Inflammatory macrophage treated with lipopolysaccharide for 1 hour (primary cell): ENCODE measurements at regions not wholly inside any gene's neighbourhood (a gene's known extent, or its start where the extent isn't known, plus 50 kb on each side); places are given as distances from the start of the nearest gene placed in this dataset.
"Not testable (repeated sequence)": the region's sequence is repeated elsewhere in the genome, so short reads cannot be mapped to it uniquely, and the experiment has no call there.

Experiments
- DNase-seq, 2 donors: peaks; one replicate each; pipeline ENCODE4 v3.0.0-alpha.2; 2020 to 2022

DNA sequence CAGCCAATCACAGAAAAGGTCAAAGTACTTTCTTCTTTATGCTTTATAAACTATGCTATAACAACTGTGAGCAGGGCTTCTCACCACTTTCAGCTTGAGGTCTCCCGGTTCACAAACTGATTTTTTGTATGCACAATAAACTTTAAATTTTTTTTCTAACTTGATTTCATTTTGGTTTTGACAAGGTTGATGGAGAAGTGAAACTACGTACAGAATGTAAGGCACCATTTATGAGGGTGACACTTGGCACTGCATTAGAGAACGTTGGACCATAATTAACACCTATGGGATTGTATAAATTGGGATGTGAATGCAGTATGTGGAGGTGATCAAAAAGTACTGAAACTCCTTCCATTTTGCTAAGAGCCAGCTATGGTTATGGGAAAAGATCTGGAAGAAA lies 857.9 kb upstream of the HTR2C start:
- DNase-seq: no peak

DNA sequence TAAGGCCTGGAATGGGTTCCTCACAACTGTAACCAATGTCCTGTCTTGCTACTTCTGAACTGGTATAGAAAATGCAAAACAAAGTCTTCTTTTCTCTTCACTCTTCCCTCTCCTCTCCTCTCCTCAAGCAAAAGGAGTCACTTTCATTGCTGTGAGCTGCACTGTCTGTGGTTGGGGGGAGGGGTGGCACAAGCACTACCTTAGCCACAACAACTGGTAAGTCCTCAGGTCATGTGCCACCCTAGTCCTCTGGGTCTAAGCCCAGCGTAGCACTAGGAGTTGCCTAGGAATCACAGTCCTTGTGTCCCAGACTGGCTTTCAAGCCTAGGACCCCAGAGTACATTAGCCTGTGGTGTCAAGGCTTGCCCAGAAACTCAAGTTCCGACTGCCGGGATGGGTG lies 859.3 kb upstream of the AMOT start:
- no peak for DNase-seq

DNA sequence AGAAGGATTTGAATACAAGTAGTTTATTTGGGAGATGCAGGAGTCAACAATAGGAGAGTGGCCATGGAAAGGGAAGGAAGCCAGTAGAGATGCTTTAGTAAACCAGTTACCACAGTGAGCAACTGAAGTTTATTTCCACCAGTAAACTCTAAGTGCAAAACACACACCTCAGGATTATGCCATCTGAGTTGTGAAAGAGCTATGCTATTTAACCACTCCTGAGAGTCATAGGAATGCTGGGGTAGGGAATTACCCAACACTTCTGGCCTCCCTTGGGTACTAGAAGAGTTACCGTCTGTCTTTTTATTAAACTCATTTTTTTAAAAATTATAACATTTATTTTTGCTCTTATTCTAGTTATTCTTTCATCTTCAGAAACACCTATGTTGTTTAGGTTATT lies 834.6 kb upstream of the AMOT start:
- DNase-seq: no peak

DNA sequence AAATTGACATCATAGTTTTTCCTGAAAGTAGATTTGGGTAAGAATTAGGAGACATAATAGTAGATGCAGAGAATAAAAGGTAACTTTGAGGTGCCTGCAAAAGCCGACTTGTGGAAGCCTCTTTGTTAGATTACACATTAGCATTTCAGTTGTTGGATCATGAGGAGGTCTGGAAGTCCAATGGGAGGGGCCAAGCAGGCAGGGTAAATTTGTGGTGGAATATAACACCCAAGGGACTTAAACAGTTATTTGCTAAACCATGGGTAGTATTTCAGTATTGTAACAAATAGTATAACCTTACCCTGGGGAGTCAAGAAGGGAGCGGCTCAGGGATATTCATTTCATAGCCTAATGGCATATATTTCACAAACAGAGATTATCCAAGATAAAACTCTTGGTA lies 810.7 kb upstream of the AMOT start:
- DNase-seq: no peak

DNA sequence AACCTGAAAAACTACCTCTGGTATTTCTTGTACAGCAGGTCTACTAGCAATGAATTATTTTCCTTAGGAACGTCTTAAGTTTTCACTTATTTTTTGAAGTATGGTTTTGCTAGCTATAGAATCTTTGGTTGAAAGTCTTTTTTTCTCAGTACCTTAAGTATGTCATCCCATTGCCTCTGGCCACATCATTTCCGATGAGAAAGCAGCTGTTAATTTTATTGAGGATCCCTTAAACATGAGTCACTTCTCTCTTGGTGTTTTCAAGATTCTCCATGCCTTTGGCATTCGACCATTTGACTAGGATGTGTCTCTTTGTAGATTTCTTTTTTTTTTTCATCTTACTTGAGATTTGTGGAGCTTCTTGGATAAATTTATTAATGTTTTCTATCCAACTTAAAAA lies 803.8 kb upstream of the AMOT start:
- no peak for DNase-seq

DNA sequence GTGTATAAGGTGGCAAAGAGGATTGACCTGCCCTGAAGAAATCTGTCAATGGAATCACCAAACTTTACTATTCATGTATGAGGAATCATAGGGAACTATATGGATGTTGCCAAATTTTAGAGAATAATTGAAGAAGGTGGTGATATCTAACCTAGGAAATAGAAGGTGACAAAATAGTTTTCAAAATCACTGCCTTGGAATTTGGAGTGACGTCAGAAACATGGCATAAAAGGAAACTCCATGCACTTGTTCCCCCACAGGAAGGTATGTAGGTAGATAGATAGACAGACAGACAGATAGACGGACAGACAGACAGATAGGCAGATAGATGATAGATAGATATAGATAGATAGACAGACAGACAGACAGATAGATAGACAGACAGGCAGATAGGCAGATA lies 793.9 kb upstream of the AMOT start:
- DNase-seq: no peak

DNA sequence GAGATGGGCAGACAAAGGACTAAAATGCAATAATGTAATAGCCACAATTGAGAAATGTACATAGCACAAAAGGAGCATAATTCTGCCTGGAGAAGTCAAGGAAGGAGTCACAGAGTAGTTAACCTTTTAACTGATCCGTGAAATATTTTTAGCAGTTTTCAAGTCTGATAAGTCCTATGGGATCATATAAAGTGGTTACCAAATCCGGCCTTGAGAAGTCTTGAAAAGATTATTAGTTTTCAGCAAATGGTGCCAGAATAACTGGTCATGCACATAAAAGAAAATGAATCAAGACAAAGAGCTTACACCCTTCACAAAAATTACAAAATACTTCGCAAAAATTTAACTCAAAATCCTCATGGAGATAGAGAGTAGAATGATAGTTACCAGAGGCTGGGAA lies 788.7 kb upstream of the AMOT start:
- DNase-seq: no peak

DNA sequence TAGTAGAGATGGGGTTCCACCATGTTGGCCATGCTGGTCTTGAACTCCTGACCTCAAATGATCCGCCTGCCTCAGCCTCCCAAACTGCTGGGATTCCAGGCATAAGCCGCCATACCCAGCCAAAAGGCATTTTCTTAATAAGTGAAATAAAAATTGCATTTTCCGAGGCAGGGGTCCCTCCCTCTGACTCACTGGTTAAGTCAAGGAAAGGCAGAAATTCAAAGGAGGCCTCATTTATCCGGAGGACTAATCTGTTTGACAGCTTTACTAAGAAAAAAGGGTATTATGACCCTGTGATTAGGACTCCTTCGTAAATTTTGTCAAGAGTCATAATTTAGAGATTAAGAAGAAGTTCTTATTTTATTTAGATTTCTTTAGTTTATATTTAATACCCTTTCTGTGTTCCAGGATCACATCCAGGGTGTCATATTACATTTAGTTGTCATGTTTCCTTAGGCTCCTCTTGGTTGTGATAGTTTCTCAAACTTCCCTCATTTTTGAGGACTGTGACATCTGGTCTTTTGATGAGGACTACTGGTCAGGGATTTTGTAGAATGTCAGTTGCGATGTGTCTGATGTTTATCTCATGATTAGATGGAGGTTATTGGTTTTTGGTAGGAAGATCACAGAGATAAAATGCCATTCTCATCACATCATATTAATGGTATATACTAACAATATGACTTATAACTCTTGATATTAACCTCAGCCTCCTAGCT lies 753.7 kb upstream of the AMOT start:
- DNase-seq: no peak

DNA sequence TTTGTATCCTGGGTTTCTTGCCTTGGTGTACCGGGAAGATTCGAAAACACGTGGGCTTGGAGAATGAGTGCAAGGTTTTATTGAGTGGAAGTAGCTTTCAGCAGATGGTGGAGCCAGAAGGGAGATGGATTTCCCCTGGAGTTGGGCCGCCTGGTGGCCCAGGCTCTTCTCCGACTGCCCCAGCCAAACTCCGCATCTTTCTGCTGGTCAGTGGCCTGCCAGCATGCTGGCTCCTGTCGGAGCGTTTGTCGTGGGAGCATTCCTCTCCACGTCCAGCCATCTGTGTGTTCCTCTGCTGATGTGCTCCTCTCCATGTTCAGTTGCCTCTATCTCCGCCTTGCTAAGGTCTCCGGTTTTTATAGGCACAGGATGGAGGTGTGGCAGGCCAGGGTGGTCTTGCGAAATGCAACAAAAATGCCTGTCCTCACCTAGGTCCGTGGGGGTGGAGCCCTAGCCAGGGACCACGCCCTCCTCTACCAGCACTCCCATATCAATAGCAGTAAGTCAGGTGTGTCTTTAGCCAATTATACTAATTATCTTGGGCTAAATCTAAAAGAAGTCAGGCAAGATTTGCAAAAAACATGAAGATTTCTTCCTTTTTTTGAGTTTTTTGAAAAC lies 745.8 kb upstream of the AMOT start:
- DNase-seq: no peak

DNA sequence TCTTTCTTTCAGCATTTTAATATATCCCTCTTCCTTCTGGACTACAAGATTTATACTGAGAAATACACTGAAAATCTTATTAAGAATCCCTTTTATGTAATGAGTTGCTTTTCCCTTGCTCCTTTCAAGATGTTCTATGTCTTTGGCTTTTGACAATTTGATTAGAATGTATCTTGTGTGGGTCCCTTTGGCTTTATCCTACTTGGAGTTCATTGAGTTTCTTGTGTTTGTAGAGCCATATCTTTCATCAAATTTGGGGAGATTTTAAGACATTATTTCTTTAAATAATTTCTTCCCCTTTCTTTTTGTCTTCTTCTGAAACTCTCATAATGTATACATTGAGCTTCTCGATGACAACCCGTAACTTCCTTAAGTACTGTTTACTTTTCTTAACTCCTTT lies 739.9 kb upstream of the AMOT start:
- no peak for DNase-seq

DNA sequence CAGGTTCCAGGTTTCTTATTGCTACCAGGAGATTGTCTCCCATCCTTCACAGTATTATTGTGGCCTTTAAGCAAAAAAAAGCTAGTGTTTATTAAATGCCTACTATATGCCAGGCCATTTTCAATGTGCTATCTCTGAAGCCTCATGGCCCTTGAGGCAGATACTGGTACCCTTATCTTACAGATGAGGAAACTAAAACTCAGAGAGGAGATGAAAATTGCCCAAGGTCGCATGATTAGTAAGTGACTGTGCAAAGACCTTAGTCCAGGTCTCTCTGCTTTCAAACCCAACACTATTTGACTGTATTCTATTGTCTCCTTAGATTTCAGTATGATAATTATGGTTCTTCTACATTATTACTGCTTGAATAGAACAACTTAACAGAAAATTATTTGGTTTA lies 717.9 kb upstream of the AMOT start:
- no peak for DNase-seq

DNA sequence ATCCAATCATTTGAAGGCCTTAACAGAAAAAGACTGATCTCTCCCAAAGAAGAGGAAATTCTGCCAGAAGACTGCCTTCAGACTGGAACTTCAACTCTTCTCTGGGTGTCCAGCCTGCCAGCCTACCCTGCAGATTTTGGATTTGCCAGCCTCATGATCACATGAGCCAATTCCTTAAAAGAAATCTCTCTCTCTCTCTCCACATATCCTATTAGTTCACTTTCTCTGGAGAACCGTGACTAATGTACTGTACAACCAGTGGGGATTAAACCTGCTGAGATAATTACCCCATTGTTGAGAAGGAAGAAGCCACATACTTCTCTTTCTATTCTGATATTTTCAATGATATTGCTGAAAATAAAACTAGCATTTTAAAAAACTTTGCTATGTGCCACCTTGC lies 711.3 kb upstream of the AMOT start:
- DNase-seq: no peak

DNA sequence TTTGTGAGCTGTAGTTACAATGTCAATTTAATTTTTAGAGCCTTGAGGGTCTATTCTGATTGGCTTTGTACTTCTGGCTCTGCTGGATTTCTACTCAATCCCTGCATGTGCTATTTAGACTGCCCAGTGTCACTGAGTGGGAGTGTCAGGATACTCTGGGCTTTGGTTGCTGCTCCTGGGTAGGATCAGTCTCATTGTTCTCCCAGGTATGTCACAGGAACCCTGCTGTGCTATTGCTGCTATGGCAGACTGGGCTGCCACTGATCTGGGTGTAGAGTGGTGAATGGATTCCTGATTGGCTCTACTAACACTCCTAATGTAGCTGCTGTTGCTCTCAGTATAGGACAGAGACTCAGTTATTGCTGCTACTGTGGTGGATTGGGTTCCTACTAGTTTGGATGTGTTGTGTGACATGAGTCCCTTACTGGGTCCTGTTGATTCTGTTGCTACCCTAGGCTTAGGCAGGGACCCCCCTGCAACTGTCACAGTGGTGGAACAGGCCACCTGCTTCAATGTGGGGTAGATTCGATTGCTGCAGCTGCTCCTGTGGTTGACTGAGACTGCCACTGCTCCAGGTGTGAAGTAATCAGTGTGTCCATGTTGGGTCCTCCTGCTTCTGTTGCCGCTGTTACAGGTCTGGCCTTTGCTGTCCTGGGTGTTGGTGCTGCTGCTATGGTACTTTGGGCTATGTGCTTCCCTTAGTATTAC lies 707.8 kb upstream of the AMOT start:
- no peak for DNase-seq

DNA sequence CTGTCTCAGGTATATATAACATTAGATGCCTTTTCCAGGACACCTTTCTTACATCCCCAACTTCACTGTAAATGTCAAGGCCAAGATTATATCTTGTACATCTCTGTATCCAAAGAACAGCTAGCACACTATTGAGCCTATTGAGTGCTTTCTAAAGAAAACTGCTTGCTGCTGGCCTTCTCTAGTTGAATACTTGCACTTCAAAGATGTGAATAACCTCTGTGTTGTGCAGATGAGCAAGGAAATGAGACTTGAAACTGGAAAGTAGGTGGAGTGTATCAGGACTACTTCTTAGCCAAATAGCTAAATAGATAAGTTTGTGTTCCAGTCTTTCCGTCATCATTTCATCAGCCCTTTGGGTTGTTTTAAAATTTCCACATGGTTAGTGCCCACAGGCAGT lies 704.4 kb upstream of the AMOT start:
- DNase-seq: no peak

DNA sequence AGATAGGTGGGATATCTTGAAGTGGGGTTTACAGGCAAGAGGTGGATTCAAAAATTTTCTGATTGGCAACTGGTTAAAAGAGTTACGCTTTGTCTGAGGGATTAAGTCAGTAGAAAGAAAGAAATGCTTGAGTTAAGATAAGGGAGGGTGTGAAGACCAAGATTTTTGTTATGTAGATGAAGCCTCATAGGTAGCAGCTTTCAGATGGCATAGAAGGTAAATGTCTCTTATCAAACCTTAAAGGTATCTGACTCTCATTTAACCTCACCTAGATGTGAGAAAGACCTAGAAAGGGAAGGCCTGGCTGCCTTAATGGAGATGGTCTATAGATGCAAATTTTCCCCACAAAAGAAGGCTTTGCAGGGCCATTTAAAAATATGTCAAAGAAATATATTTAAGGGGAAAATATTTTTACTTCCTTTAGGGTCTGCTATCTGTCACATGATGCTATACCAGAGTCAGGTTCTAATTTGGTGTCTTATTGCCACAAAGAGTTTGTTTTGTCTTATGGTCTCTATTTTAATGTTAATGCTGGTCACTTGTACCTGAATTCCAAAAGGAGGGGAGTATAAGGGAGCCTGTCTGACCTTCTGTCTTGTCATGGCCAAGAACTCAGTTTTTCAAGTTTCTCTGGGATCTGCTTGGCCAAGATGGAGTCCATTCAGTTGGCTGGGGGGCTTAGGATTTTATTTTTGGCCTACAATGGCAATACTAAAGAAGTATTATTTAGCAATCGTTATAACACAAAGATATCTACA lies 699.1 kb upstream of the AMOT start:
- DNase-seq: no peak

DNA sequence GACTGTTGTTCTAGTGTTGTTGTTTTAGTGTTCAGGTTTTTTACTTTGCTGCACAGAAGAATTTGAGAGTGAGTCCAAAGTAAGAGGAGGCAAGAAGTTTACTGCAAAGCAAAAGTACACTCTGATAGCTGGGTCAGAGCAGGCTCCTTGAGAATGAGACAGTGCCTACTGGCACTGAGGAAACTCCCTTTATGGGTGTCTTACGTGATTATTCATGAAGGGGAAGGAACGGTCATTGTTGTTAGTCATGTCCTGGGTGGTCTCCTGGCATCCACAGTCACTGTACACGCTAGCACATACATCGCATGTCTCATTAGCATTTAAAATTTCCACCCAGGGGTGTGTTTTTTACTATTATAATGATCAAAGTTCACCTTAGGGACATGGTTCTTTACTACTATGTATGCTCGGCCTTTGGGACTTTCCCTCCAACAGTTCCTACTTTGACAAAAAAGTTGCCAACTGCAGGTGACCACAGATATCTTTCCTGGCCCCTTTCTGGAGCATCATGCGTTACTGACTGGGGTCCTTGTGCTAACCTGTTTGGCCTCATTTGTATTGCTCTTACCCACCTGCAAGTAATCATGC lies 688.9 kb upstream of the AMOT start:
- DNase-seq: no peak

DNA sequence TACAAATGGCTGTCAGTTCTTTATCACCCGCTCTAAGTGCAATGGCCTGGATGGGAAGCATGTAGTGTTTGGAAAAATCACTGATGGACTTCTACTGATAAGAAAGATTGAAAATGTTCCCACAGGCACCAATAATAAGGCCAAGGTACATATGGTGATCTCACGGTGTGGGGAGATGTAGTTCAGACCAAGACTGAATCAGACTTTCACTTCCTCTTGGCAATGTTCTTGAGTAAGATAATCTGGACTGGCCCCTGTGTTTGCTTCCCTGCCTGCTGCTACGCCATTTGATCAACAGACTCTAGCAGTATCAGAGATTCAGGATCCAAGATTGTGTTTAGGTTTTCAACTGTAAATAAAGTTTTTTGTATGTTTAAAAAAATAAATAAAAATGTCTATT lies 682.2 kb upstream of the AMOT start:
- DNase-seq: no peak

DNA sequence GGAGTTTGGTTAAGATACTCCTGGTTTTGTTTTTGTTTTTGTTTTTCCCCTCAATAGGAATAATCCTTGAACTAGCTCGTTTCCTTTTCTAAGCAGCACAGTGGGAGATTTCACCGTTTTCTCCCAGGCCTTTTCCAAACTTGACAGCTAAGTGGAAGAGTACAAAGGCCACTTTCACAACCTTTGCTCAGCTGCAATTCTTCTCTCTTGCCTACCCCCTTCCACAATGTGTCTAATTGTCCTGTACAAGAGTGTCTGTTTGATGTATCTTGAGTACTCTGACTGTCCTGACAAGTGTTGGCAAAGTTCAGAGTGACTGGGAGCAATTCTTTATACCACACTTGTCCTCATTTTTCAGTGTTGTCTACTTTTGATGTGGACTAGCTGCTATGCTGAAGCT lies 674.3 kb upstream of the AMOT start:
- no peak for DNase-seq

DNA sequence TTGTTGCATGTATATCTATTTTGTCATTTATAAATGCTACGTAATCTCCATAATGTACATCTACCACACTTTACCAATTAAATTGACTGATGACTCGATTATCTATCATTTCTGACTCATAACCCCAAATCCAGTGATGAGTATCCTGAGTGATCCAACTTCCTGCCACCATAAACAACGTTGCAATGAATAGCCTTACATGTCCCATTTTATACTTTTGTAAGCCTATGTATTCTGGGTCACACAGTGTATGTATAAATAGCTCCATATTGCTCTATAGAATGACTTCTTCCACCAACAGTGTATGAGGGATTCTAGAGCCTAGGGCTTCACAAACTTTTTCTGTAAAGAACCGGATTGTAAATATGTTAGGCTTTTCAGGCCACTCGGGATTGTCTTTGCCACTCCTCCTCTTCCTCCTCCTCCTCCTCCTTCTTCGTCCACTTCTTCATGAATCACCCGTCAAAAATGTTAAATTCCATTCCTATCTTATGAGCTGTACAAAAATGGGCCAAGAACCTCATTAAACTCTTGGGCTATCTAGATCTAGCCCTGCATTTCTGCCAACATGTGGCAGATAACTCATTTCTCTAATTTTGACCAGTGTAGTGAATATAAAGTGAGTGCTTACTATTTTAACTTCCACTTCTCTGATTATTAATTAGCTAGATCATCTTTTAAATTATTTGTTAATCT lies 672.2 kb upstream of the AMOT start:
- no peak for DNase-seq

DNA sequence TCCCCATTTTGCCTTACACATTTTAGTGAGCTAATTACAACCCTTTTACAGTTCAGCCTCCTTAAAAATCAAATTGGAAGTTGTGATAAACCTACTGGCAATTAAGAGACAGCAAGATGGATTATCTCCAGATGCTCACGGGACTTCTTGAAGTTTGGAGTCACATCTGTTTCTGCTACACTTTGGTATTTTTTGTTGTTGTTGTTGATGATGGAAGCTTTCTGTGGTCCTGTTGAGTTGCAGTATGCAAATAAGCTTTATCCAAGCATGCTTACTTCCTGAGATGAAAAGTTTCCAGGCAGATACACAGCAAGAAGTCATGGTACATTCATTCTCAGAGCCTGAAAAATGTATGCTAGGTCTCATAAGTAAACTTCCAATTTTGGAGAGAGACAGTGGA lies 670.0 kb upstream of the AMOT start:
- no peak for DNase-seq

DNA sequence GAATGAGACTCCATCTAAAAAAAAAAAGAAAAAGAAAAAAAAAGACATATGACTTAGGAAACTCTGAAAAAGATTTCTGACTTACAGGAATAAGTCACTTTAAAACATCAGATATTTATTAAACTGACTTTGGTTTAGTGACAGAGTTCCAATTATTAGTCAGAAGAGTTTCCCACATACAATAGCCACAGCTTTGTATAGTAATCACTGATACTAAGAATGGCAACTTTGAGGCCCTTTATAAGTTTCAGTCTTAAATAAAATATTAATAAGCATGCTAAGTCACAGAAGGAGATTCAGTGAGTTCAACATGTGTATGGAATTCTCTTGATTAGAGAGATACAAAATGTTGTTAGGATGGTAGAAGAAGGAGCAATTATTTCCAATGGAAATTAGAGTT lies 652.3 kb upstream of the AMOT start:
- no peak for DNase-seq

DNA sequence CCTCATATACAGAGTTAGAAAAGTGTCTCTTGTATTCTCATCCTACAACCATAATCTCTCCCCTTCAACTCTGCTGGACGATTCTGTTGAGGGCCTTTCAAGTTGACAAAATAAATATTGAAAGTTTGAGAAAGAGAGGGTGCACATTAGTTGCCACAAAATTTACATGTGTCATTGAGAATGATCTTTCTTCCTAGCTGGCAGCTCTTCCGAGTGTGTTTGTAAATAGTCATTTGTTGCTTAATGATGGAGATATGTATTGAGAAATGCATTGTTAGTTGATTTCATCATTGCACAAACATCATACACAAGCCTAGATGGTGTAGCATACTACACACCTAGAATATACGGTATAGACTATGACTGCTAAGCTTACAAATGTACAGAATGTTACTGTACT lies 632.8 kb upstream of the AMOT start:
- no peak for DNase-seq

DNA sequence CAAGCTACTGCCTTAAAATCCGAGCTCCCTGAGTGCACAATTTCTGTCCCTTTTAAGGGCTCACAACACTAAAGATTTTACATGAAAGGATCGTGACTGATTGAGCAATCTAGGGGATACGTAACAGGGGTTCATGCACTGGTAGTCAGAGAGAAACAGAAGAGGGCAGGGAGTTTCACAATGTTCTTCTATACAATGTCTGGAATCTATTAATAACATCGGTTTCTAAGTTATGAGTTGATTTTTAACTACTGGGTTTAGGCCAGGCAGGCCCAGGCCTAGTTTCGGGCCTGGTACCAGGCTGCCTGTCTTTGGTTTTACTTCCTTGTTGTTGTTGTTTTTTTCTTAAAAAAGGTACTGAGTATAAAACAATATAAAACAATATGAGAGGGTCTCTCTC lies 632.4 kb upstream of the AMOT start:
- not testable (repeated sequence) for DNase-seq
